WTC11 (cell line): ENCODE measurements at regions not wholly inside any gene's neighbourhood (a gene's known extent, or its start where the extent isn't known, plus 50 kb on each side); places are given as distances from the start of the nearest gene placed in this dataset.

Source experiments
- ATAC-seq: fragments of 200-7000 bp; cut with Tn5 transposase; 2 replicates; pipeline ENCODE4 v1.10.0; 2021; ENCODE audit warnings: mild to moderate bottlenecking, moderate library complexity
- CTCF ChIA-PET: fragments of 300-600 bp; sonication (Branson Sonifier 250); formaldehyde crosslinking; loops from one replicate; lab custom pipeline; 2021; ENCODE audit warnings: antibody characterized with exemption; lab: Charles Lee
- POLR2A ChIA-PET: fragments of 350-600 bp; sonication (Branson Sonifier 250); formaldehyde crosslinking; loops from one replicate; lab custom pipeline; 2021; ENCODE audit warnings: antibody characterized with exemption; lab: Charles Lee
- DNase-seq: peaks from one replicate; pipeline ENCODE4 v3.0.0; 2021; ENCODE audit warnings: low spot score
- H3K27ac Mint-ChIP-seq: 2 replicates; pipeline ENCODE4 v1.8.0; 2021; ENCODE audit warnings: mixed read lengths
- H3K27me3 Mint-ChIP-seq: 2 replicates; pipeline ENCODE4 v1.8.0; 2021; ENCODE audit warnings: low read depth, mild to moderate bottlenecking, moderate library complexity, mixed read lengths
- H3K36me3 Mint-ChIP-seq: 2 replicates; pipeline ENCODE4 v1.8.0; 2021; ENCODE audit warnings: mixed read lengths
- H3K4me1 Mint-ChIP-seq: 2 replicates; pipeline ENCODE4 v1.8.0; 2022; ENCODE audit warnings: mixed read lengths
- H3K4me3 Mint-ChIP-seq: 2 replicates; pipeline ENCODE4 v1.8.0; 2021; ENCODE audit warnings: mild to moderate bottlenecking, moderate library complexity, mixed read lengths
- H3K9me3 Mint-ChIP-seq: 2 replicates; pipeline ENCODE4 v1.8.0; 2021; ENCODE audit warnings: mixed read lengths
- CREM ChIP-seq: sonication (generic); formaldehyde crosslinking; IDR thresholded peaks from 2 replicates; pipeline ENCODE4 v1.8.1; 2022; ENCODE audit warnings: mild to moderate bottlenecking, missing genetic modification reagents, moderate library complexity
- IRF2 ChIP-seq: sonication (generic); formaldehyde crosslinking; IDR thresholded peaks from 2 replicates; pipeline ENCODE4 v1.8.0; 2022; ENCODE audit warnings: low read depth, missing genetic modification reagents, borderline replicate concordance
- JAZF1 ChIP-seq: fragments of 250-450 bp; sonication (Bioruptor Pico); IDR thresholded peaks from 2 replicates; pipeline ENCODE4 v1.9.0; 2021; ENCODE audit warnings: moderate library complexity, mild to moderate bottlenecking, inconsistent platforms
- SP1 ChIP-seq: sonication (generic); formaldehyde crosslinking; conservative IDR thresholded peaks from 2 replicates; pipeline ENCODE4 v1.8.1; 2022; ENCODE audit warnings: missing genetic modification reagents
- ZNF219 ChIP-seq: sonication (generic); formaldehyde crosslinking; IDR thresholded peaks from 2 replicates; pipeline ENCODE4 v1.8.0; 2023; ENCODE audit warnings: missing genetic modification reagents, mild to moderate bottlenecking, borderline replicate concordance
- ZNF232 ChIP-seq: sonication (generic); formaldehyde crosslinking; IDR thresholded peaks from 2 replicates; pipeline ENCODE4 v1.8.0; 2022; ENCODE audit warnings: mild to moderate bottlenecking, missing genetic modification reagents
- TF ChIP-seq, protein P1 (sequence below): sonication (generic); formaldehyde crosslinking; IDR thresholded peaks from 2 replicates; pipeline ENCODE4 v1.8.1; 2022; ENCODE audit warnings: mild to moderate bottlenecking, moderate library complexity, missing genetic modification reagents
- TF ChIP-seq, protein P2 (sequence below): fragments of 250-450 bp; sonication (Bioruptor Pico); conservative IDR thresholded peaks from 2 replicates; pipeline ENCODE4 v1.9.0; 2021; ENCODE audit warnings: mild to moderate bottlenecking
- TF ChIP-seq, protein P3 (sequence below): sonication (generic); formaldehyde crosslinking; IDR thresholded peaks from 2 replicates; pipeline ENCODE4 v1.8.1; 2022; ENCODE audit warnings: mild to moderate bottlenecking, missing genetic modification reagents, moderate library complexity, borderline replicate concordance
- TF ChIP-seq, protein P4 (sequence below): sonication (generic); formaldehyde crosslinking; IDR thresholded peaks from 2 replicates; pipeline ENCODE4 v1.8.0; 2023; ENCODE audit warnings: mild to moderate bottlenecking, missing genetic modification reagents
- TF ChIP-seq, protein P5 (sequence below): sonication (generic); formaldehyde crosslinking; conservative IDR thresholded peaks from 2 replicates; pipeline ENCODE4 v1.8.1; 2023; ENCODE audit warnings: mild to moderate bottlenecking, low read depth, missing genetic modification reagents, moderate library complexity
- TF ChIP-seq, protein P6 (sequence below): fragments of 250-450 bp; sonication (Bioruptor Pico); IDR thresholded peaks from 2 replicates; pipeline ENCODE4 v1.9.0; 2021; ENCODE audit warnings: moderate library complexity, mild to moderate bottlenecking, inconsistent platforms, borderline replicate concordance
- TF ChIP-seq, protein P7 (sequence below): sonication (generic); formaldehyde crosslinking; IDR thresholded peaks from 2 replicates; pipeline ENCODE4 v1.8.0; 2022; ENCODE audit warnings: mild to moderate bottlenecking, missing genetic modification reagents

DNA sequence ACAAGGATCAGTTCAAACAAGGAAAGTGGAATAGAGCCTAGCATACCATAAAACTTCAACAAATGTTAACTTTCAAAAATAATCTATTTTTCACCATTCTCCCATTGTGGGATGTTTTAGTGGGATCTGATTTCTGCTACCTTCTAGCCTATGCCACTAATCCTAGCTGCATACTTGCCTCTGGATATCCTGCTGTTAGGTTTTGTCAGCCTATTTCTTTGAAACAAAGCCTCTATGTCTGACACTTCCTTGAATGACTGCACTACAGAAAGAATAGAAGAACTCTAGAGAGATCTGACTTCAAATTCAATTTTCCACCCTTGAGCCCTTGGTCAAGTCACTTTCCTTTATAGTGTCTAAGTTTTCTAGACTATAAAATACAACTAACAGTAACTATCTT, 291.5 kb downstream of the PTH2R start (continued):
- TF ChIP-seq, protein P1, sequence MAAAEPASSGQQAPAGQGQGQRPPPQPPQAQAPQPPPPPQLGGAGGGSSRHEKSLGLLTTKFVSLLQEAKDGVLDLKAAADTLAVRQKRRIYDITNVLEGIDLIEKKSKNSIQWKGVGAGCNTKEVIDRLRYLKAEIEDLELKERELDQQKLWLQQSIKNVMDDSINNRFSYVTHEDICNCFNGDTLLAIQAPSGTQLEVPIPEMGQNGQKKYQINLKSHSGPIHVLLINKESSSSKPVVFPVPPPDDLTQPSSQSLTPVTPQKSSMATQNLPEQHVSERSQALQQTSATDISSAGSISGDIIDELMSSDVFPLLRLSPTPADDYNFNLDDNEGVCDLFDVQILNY, result no peak
- TF ChIP-seq JAZF1 (CRISPR knock-in tag), result no peak
- no peak for TF ChIP-seq ZNF232
- TF ChIP-seq, protein P2, sequence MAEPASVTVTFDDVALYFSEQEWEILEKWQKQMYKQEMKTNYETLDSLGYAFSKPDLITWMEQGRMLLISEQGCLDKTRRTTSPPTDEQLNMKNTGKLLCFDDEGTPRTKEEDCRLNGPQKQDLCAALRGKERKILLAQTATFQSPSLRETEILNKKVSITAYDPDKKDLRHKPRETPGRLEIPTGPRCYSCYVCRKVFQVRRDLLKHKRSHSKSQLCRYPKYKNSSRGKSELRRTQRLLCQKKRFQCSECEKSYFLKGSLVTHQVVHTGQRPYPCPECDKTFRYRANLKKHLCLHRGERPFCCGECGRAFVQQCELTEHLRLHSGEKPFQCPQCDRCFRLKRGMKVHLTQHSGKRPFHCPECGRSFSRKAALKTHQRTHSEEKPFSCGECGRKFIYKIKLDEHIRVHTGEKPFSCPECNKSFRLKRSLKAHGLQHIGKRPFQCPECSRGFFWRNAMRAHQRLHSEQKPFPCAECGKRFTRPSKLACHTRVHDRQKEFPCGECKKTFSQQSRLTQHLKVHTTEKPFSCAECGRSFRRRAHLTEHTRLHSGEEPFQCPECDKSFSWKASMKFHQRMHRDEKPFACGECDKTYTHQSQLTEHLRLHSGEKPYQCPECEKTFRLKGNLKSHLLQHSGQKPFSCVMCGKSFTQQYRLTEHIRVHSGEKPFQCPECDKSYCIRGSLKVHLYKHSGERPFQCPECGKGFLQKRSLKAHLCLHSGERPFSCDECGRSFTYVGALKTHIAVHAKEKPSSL (CRISPR knock-in tag), result no peak
- TF ChIP-seq SP1 (CRISPR knock-in tag), result no peak
- TF ChIP-seq, protein P3, sequence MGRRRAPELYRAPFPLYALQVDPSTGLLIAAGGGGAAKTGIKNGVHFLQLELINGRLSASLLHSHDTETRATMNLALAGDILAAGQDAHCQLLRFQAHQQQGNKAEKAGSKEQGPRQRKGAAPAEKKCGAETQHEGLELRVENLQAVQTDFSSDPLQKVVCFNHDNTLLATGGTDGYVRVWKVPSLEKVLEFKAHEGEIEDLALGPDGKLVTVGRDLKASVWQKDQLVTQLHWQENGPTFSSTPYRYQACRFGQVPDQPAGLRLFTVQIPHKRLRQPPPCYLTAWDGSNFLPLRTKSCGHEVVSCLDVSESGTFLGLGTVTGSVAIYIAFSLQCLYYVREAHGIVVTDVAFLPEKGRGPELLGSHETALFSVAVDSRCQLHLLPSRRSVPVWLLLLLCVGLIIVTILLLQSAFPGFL, result no peak

DNA sequence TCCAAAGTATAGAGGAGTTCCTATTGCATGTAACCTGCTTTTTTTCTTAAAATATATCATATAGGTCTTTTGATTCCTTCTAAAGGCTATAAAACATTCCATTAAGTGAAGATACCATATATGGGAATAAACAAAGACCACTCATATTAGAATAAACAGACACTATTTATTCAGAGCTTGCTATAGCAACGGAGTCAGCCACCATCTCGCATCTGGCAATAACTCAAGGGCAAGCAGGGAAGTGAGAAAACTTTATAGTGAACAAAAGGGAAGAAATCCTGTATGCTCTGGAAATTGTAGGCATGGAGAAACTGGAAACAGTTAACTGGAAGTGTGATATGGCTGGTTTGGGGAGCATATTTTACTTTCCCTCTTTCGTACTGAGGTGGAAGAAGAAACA, 301.9 kb downstream of the PTH2R start:
- Mint-ChIP-seq H3K4me3 (no peak overlapping the region), H3K27me3 (no peaks in the 10 kb centered on the region), H3K27ac (no peak overlapping the region), H3K9me3 (peaks cover 4% of the 10 kb centered on the region; the same call in 1 of the 2 replicates), H3K4me1 (0 out of 2 replicates have a peak, but pooled peaks cover 2% of the 10 kb centered on the region), H3K36me3 (no peaks in the 10 kb centered on the region)
- DNase-seq (no peak), ATAC-seq (no peak)
- TF ChIP-seq CREM (no peak), ZNF219 (CRISPR knock-in tag) (no peak), IRF2 (CRISPR knock-in tag) (no peak)
- TF ChIP-seq, protein P4, sequence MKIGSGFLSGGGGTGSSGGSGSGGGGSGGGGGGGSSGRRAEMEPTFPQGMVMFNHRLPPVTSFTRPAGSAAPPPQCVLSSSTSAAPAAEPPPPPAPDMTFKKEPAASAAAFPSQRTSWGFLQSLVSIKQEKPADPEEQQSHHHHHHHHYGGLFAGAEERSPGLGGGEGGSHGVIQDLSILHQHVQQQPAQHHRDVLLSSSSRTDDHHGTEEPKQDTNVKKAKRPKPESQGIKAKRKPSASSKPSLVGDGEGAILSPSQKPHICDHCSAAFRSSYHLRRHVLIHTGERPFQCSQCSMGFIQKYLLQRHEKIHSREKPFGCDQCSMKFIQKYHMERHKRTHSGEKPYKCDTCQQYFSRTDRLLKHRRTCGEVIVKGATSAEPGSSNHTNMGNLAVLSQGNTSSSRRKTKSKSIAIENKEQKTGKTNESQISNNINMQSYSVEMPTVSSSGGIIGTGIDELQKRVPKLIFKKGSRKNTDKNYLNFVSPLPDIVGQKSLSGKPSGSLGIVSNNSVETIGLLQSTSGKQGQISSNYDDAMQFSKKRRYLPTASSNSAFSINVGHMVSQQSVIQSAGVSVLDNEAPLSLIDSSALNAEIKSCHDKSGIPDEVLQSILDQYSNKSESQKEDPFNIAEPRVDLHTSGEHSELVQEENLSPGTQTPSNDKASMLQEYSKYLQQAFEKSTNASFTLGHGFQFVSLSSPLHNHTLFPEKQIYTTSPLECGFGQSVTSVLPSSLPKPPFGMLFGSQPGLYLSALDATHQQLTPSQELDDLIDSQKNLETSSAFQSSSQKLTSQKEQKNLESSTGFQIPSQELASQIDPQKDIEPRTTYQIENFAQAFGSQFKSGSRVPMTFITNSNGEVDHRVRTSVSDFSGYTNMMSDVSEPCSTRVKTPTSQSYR, result no peak
- TF ChIP-seq, protein P5, sequence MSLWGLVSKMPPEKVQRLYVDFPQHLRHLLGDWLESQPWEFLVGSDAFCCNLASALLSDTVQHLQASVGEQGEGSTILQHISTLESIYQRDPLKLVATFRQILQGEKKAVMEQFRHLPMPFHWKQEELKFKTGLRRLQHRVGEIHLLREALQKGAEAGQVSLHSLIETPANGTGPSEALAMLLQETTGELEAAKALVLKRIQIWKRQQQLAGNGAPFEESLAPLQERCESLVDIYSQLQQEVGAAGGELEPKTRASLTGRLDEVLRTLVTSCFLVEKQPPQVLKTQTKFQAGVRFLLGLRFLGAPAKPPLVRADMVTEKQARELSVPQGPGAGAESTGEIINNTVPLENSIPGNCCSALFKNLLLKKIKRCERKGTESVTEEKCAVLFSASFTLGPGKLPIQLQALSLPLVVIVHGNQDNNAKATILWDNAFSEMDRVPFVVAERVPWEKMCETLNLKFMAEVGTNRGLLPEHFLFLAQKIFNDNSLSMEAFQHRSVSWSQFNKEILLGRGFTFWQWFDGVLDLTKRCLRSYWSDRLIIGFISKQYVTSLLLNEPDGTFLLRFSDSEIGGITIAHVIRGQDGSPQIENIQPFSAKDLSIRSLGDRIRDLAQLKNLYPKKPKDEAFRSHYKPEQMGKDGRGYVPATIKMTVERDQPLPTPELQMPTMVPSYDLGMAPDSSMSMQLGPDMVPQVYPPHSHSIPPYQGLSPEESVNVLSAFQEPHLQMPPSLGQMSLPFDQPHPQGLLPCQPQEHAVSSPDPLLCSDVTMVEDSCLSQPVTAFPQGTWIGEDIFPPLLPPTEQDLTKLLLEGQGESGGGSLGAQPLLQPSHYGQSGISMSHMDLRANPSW (CRISPR knock-in tag), result no peak
- TF ChIP-seq, protein P6, sequence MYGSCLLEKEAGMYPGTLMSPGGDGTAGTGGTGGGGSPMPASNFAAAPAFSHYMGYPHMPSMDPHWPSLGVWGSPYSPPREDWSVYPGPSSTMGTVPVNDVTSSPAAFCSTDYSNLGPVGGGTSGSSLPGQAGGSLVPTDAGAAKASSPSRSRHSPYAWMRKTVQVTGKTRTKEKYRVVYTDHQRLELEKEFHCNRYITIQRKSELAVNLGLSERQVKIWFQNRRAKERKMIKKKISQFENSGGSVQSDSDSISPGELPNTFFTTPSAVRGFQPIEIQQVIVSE (CRISPR knock-in tag), result no peak
- TF ChIP-seq, protein P7, sequence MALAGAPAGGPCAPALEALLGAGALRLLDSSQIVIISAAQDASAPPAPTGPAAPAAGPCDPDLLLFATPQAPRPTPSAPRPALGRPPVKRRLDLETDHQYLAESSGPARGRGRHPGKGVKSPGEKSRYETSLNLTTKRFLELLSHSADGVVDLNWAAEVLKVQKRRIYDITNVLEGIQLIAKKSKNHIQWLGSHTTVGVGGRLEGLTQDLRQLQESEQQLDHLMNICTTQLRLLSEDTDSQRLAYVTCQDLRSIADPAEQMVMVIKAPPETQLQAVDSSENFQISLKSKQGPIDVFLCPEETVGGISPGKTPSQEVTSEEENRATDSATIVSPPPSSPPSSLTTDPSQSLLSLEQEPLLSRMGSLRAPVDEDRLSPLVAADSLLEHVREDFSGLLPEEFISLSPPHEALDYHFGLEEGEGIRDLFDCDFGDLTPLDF, result no peak
- ChIA-PET CTCF (no interaction called here), POLR2A (no interaction called here)
